Globus pallidus (tissue), 1 donor: ENCODE measurements at regions not wholly inside any gene's neighbourhood (a gene's known extent, or its start where the extent isn't known, plus 50 kb on each side); places are given as distances from the start of the nearest gene placed in this dataset.

Experiments used
- DNase-seq: peaks from one replicate; pipeline ENCODE4 v3.0.0-alpha.2; 2015; ENCODE audit warnings: low spot score

DNA sequence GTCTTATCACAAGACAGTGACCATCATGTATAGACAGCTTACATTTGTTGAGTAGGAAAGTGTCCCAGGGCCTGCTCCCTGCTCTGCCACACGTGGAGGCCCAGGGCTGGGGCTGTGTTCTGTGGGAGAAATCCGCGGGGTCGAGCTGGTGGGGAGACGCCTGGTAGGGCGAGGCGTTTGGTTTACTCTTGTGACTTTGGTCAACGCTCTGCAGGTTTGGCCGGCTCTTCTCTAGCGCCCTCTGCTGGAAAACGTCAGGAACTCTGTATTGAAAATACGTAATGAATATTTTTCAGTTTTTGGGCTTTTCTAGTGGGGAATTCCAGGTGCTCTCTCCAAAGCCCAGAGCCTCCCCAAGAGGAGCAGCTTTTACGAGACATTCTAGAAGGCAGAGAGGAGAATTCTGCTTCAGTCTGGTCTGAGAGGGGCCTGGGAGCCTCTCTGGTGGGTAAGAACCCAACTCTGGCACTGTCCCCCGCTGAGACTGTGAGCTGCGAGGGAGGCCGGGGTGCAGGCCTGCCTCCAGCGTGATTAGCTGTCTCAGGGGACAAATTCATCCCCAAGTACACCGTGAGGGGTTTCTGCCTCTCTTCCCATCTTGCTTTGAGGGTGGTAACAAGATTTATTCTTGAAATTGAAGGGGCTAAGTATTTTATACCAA lies 112.6 kb upstream of the RALGAPA2 start:
- peak; percentile 57 for DNase-seq

DNA sequence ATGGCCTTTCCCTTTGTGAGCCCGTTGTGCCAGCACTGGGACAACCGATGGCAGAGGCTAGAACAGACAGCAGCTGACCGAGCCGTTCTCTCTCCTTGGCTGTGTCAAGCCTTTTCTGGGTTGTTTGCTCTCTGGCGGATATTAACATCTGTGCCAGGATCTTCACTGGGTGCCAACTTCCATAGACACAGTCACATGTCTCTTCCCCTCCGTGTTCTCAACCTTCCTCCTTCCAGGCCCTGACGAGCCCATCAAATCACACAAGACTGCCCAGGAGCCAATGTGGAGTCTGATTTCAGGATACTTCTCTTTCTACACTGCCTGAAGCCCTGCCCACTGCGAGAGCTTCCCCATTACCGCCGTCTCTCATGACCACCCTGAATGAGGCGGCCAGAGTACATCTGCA lies 111.0 kb upstream of the RALGAPA2 start:
- DNase-seq, result peak; percentile 26

DNA sequence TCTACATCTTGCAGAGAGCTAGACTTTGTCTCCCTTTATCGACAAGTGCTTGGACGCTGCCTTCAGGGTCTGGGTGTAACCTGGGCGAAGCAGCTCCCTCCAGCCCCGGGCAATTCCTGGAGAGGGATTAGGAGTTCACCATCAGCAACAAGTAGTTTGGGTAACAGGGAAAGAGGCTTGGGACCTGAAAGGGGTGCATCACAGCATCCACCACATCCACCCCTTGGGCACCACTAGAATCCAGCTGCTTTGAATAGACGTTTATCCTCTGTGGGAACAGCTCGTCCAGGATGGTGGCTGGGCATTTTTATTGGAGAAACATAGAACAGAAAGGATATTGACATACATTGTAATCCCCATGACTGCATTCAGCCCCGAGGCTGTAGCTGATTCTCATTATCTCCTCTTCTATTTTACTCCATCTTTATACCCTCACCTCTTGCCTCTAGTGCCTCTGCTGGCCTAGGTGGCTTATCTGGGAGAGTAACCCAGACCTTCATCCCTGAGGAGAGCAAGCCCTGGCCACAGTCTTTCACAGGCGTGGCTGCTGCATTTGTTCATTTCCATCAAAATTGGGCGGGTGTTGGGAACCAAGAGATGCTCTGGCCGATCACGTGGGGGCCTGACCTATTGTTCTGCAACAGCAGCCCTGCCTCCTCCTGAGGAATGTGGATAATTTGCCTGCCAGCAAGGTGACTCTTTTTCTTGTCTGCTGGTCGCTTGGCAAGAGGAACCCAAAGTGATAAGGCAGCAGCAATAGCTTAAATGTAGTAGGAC lies 109.2 kb upstream of the RALGAPA2 start:
- no peak for DNase-seq

DNA sequence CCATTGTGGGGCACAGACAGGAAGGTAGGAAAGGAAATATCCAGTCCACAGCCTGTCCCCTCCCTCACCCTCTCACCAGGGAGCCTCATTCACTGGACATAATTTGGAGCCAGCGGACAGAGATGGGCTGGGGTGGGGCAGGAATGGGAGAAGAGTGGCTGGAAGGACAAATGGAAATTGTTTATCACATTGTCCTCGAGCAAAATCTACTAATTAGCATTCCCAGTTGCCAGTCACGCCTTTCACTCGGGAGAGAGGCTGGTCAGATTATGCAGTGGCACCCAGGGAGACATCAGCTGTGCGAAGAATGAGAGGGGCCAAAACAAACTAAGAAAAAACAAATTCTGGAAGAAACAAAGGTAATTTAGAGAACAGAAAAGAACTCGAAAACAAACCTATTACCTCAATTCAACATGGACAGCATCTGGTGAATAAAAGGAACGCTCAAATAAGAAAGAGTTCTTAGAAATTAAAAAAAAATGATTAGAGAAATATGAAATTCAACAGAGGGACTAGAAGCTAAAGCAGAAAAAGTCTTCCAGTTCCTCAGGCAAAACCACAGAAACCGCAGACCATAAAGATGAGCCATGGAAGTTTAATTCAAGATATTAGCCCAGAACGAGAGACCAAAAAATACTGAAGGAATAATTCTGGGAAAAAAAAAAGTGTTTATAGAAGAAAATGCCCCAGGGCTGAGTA lies 108.5 kb upstream of the RALGAPA2 start:
- DNase-seq, result peak; percentile 49

DNA sequence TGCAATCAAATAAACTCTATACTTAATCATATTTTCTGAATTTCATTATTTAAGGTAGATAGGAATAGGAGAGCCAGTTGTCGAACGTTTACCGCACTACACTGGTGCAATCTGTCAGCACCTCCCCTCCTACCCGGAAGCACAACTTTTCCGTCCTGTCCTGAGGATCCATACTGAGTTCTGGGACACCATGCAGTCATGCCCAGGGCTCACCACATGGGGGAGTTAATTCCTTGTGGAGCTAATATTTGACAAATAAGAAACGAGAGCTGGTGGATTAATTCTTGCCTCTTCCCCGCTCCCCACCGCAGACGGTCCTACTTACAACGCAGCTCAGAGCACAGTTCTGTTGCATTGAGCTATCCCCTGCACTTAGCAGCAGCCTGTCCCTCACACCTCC lies 107.7 kb upstream of the RALGAPA2 start:
- DNase-seq, result peak; percentile 49

DNA sequence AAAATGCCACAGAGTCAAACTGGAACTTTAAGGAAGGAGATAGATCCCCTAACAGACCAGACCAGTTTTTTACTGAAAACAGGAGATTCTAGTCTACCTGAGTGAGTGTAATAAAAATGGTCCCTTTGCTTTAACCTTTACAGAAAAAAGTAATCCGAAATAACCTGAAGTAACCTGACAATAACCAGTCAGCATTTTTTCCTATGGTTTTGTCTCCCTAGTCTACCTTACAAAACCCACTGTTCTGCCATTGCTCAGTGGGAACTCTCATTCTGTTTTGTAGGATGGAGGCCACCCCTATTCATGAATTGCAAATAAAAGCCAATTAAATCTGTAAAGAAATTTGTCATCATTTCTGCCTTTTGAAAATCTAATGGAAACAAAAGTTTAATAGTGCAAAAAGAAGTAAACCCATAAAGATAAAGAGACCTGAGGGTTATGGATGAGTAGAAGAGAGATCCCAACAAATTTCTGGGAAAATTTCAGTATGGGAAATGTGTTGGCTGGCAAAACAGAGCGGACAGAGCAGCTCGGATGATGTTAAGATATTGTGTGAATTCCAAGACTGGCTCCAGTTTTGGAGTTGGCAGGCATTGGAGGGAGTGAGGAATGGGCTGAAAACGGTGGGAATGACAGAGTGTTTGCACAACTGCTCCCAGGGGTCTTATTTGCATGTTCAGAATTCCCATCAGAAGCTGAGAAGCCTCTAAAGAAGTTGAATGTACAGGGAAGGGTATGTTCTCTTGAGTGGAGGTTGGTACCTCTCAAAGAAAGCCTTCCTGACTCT lies 104.7 kb upstream of the RALGAPA2 start:
- DNase-seq, result no peak

DNA sequence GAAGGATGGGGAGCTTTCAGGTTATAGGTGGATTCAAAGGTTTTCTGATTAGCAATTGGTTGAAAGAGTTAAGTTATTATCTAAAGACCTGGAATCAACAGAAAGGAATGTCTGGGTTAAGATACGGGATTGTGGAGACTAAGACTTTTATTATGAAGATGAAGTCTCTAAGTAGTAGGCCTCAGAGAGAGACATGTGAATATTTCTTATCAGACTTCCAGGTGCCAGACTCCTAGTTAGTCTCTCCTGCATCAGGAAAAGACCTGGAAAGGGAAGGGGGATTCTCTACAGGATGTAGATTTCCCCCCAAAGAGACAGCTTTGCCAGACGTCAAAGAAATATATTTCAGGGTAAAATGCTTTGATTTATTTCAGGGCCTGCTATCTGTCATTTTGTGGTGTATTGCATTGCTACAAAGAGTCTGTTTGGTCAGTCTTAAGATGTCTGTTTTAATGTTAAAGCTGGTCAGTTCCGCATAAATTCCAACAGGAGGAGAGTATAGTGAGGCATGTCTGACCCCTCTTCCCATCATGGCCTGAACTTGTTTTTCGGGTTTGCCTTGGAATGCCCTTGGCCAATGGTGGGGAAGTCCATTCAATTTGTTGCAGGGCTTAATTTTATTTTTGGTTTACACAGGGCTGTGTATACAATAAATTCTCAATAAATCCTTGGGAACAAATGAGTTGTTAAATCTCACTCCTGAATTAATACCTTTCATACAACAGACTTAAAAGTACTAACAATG lies 103.4 kb upstream of the RALGAPA2 start:
- no peak for DNase-seq

DNA sequence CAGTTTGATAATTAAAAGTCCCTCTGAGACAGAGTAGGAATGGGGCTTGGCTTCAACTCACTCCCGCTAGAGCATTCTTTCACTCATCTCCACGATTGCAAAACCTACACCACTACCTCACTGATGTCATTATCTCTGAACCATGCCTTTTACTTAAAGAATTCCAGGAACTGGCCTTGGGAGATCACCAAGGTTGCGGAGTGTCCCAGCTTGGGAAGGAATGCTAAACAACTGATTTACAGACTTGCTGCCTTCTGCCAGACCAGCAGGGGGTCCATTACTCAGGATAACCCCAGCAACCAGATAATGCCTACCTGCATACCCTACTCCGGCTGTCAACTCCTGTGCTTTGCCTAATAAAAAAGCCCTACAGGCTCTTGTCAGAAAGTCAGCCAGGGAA lies 102.2 kb upstream of the RALGAPA2 start:
- no peak for DNase-seq

DNA sequence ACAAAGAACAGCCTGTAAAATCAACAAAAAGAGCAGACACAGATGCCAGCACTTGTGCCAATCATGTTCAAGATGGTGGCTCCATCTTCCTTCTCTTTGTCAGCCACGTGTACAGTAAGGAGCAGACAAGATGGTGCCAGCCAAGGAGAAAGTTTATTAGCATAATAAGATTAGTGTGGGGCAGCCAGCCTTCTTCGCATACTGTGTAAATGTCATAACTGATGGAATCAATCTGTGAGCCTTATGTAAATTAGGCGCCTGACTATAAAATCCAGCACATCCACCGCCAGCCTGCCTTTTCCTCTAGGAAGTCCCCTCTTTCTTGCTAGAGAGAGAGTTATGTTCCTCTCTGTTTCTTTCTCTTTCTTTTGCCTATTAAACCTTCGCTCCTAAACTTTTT lies 99.7 kb upstream of the RALGAPA2 start:
- DNase-seq, result no peak

DNA sequence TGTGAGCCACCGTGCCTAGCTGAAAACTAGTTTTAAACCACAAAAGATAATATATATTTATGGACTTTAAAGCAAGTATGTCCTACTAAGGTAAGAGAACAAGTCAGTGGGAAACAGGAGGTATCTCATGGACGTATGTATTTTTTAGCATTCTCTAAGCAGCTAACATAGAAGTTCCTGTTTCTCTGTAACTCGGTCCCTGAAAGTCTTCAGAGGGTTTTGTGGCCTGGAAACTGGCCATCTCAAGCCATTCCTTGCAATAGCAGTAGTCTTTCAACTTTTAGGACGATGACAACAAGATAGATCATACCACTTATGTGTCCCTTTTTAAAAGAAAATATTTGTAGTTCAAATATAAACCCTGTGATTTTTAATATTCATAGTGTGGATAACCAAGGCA lies 95.6 kb upstream of the RALGAPA2 start:
- no peak for DNase-seq

DNA sequence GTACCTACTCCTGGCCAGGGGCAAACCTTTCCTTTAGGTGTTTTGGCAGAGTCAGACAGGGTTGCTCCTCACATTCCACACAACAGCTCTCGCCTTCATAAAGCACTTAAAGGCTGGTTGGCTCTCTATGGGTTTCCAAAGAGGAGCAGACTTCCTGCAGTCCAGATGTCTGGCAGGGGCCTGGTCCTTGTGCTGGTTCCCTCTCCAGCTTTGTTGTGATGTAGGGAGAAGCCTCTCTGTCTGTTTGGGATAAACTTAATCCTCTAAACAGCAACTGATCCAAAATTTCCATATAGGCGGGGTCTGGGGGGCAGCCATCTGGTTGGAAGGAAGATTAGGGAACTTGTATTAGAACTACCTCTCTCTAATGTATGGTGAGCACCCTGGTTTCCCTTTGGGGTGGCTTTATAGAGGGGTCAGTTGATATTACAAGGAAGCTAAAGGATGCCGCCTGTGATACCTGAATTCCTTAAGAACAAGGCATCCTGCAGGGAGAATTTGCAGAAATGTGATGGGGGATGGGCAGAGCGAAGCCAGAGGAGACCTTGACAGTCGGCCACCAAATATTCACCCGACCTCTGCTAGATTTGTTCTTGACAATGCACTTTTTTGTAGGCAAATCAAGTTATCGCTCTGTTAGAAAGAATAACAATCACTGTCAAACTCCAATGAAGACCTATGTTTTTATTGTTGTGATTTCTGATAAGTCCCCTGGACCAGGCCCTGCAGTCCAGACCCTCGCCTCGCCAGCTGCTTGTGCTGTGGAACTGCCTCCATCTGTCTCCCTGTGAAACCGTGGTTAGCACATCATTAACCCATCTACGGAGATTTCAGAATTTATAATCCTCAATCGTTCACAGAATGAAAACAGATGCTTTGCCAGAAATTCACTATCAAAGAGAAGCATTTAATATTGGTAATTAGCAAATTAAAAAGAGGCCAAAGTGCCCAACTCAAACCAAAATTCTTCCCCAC lies 94.0 kb upstream of the RALGAPA2 start:
- DNase-seq, result no peak

DNA sequence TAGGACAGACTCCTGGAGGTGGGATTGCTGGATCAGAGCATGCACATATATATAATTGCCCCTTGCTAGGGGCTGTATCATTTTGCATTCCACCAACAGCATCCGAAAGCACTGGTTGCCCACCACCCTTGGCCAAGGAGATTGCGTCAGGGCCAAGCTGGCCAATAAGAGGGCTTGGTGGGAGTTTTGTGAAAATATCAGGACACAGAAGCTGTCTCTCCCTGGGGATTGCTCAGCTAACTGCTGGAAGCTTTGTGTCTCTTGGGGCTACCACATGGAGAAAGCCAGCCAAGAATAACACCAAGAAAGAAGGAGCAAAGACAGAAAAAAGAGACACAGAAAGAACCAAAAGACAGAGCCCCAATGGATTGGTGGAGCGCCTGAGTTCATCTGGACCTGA lies 90.6 kb upstream of the RALGAPA2 start:
- DNase-seq, result no peak

DNA sequence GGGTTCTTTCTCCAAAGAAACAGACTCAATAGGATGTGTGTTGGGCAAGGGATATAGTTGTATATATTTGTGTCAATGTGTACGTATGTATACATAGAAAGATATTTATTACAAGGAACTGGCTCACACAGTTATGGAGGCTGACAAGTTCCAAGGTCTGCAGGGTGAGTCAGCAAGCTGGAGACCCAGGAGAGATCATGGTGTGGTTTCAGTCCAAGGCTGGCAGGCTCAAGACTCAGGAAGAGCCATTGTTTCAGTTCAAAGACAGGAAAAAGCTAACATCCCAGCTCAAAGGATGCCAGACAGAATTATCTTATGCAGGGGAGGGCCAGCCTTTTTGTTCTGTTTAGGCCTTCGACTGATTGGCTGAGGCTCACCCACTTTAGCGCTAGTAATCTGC lies 89.9 kb upstream of the RALGAPA2 start:
- no peak for DNase-seq

DNA sequence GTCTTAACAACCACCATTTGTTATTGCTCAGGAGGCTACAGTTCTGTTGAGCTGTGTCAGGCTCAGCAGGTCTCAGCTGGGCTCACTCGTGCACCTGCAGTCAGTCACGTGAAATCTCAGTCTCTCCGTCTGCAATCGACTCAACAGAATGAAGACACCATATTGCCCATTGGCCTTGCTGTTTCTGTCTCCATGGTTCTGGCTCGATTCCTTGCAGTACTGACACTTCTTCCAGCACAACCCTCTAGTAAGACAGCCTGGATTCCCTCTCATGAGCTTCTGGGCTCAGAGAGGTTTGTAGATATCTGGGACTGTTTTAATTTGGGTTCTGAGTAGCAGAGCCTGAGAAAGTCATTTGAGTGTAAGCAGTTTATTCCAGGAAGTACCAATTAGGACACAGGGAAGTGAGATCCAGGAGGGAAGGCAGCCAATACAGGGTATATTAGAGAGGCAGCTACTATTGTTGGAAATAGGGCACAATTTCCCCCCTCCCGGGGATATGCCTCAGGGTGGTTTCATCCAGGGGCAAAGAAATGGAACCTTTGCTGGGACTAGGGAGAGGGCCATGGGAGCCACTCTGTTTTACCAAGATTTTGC lies 87.4 kb upstream of the RALGAPA2 start:
- no peak for DNase-seq

DNA sequence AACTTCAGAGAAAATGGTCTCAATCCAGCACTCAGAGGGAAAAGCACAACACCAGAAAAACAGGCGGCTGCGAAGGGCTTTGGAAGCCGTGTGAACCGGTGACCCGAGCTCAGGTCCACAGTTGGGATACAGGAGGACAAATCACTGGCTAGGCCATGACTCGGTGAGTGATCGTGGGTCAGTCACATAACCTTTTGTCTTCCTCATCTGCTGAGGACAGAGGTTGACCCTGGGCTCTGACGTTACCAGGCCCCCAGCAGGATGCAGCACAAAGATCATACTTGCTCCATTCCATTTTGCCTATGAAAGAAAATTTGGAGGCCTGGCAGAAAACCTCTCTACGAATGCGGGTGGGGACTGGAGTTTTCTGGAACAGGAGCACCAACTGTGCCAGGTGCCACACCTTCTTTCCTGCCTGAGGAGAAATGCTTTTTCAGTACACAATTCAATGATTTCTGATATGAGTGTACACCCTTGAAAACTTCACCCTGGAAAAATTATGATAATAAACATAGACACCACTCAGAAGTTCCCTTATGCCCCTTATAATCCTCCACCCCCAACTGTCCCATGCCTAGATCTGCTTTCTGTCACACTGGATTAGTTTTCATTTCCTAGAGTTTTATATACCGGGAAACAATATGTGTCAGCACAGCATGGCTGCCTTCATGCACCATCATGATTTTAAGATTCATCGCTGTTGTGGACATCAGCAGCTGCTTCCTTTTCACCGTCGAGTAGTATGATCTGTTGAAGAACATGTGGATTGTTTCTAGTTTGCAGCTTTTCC lies 85.3 kb upstream of the RALGAPA2 start:
- no peak for DNase-seq

DNA sequence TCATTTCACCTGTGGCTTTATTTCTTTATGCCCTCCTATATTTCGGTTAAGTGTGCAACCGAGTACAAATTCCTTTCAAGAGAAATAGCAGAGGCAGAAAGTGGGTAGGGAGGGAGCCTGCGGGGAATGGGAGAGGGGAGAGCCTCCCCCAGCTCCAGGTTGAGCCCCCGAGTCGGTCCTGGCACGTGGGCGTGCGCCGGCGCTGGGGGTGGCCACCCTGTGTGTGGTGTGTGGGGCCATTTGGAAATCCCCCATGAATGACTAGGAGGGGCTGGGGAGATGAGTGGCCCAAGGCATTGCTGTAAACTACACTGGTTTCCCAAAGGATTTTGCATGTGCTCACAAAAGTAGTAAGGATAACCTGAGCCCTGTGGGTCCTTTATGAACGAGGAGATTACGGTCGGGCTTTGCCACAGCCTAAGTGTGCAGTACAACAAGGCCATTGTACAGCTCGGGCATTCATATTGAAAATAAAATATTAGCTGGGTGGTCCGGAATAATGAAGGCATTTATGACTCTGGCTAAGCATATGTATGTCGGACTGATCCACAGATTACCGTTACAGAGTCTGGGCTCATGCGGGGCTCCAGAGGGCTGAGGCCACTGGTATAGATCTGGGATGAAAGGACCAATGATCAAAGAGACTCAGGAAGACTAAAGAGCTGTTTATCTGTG lies 84.5 kb upstream of the RALGAPA2 start:
- no peak for DNase-seq

DNA sequence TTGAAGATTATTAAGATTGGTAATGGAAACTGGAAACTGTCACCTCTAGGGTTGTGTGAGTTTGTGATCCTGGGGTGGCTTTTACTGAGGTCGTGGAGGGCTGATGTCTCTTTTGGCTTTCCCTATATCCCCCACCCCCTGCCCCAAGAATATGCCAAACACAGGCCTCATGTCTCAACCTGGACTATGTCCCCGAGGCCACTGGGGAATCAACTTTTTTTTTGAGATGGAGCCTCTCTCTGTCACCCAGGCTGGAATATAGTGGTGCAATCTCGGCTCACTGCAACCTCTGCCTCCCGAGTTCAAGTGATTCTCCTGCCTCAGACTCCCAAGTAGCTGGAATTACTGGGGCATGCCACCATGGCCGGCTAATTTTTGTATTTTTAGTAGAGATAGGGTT lies 83.3 kb upstream of the RALGAPA2 start:
- DNase-seq, result no peak

DNA sequence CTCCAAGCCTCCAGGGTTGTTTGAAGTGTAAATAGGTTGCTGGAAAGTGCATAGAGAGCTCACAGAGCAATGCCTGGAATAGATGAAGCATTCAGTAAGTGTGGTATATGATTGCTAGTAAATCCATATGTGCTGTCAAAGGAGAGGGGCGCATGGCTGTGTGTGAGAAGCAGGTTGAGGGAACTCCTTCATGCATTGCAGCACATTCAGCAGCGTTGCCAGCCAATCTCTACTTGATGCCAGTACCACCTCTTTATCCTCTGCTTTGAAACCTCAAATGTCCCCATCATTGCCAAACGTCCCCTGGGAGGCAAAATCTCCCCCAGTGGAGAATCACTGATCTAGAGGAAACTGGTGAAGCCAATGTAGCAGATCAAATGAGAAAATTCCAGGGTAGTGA lies 82.7 kb upstream of the RALGAPA2 start:
- no peak for DNase-seq

DNA sequence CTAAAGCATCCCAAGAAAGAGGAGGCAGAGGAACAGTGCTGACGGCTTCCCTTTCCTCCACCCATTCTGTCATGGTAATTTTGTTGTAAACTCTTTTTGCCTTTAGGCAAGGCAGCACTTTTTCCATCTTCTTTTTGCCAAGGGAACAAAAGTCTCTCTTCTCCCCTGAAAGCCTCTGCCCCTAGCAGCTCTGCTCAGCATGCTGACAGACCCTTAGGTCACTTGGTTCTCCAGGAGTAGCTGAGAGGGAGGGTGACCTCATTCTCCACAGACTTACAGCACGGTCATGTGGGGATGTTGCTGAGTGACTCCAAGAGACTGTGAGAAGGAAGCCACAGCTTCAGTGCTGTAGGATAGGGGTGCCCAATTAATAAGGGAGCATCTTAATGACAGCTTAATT lies 81.1 kb upstream of the RALGAPA2 start:
- no peak for DNase-seq
